ENCODE measurements at regions not wholly inside any gene's neighbourhood (a gene's known extent, or its start where the extent isn't known, plus 50 kb on each side); places are given as distances from the start of the nearest gene placed in this dataset.

- DNase-seq, result no peak
- Histone ChIP-seq H3K27me3 (ENCODE audit: control insufficient read depth in 1 of 2, insufficient read depth in 2 of 2, low read length in 1 of 2) (no peaks in the 10 kb centered on the region), H3K4me1 (ENCODE audit: control insufficient read depth in 1 of 2, insufficient read depth in 2 of 2, low read length in 2 of 2) (no peaks in the 10 kb centered on the region), H3K4me3 (ENCODE audit: low read length in 2 of 2) (no peak overlapping the region), H3K36me3 (ENCODE audit: control insufficient read depth in 1 of 2, insufficient read depth in 2 of 2, low read length in 1 of 2) (no peaks in the 10 kb centered on the region), H3K9me3 (ENCODE audit: control insufficient read depth, low read length) (peaks cover 2% of the 10 kb centered on the region), H3K27ac (ENCODE audit: low read depth in 1 of 2, low read length in 2 of 2) (no peak overlapping the region)
- no peak for ATAC-seq (ENCODE audit: low FRiP score)
- intact Hi-C loops (cut with DNase I), result no loop called here
- 89 to 98% methylated on average over 3 of the region's 3 CpGs for WGBS, 2 donors
Observed at GRCh38 chr14:53871011-53871410, 85.6 kb downstream of the BMP4 start.

GRCh38 chr14:53865711-53866110 lies 90.9 kb downstream of the BMP4 start:
- no peaks in the 10 kb centered on the region for H3K4me1 ChIP-seq (ENCODE audit: control insufficient read depth in 1 of 2, insufficient read depth in 2 of 2, low read length in 2 of 2)
- WGBS, 2 donors, result 58 to 60% methylated on average over 2 of the region's 2 CpGs
- H3K36me3 ChIP-seq (ENCODE audit: control insufficient read depth in 1 of 2, insufficient read depth in 2 of 2, low read length in 1 of 2), result no peaks in the 10 kb centered on the region
- ATAC-seq (ENCODE audit: low FRiP score) (no peak), DNase-seq (no peak)
- H3K9me3 ChIP-seq (ENCODE audit: control insufficient read depth, low read length), result no peaks in the 10 kb centered on the region
- no peak overlapping the region for H3K4me3 ChIP-seq (ENCODE audit: low read length in 2 of 2)
- H3K27ac ChIP-seq (ENCODE audit: low read depth in 1 of 2, low read length in 2 of 2), result no peak overlapping the region
- intact Hi-C loops (cut with DNase I), result no loop called here
- no peaks in the 10 kb centered on the region for H3K27me3 ChIP-seq (ENCODE audit: control insufficient read depth in 1 of 2, insufficient read depth in 2 of 2, low read length in 1 of 2)

DNA sequence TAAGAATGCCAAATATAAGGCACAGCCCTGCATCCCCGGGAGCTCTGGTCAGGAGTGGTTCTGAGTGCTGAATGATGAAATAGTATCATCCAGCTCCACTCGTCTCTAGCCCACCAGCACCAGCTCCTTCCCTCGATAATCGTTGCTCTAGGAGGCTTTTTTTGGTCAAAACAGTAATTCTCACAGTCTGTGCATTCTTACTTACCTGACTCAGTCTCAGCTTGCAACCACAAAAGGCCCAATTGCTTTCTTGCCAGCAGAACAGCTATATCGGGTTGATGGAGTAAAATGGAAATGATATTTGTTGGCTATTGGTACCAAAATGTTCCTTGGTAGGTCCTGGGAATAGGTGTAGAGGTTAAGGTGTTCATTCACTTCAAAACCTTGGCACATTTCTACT lies 94.8 kb downstream of the BMP4 start:
- Histone ChIP-seq H3K27me3 (ENCODE audit: control insufficient read depth in 1 of 2, insufficient read depth in 2 of 2, low read length in 1 of 2) (no peaks in the 10 kb centered on the region), H3K4me1 (ENCODE audit: control insufficient read depth in 1 of 2, insufficient read depth in 2 of 2, low read length in 2 of 2) (no peaks in the 10 kb centered on the region), H3K27ac (ENCODE audit: low read depth in 1 of 2, low read length in 2 of 2) (no peak overlapping the region), H3K36me3 (ENCODE audit: control insufficient read depth in 1 of 2, insufficient read depth in 2 of 2, low read length in 1 of 2) (no peaks in the 10 kb centered on the region), H3K9me3 (ENCODE audit: control insufficient read depth, low read length) (peaks cover 1% of the 10 kb centered on the region), H3K4me3 (ENCODE audit: low read length in 2 of 2) (no peak overlapping the region)
- WGBS, 2 donors, result 92 to 95% methylated on average over 5 of the region's 5 CpGs
- DNase-seq (no peak), ATAC-seq (ENCODE audit: low FRiP score) (no peak)
- intact Hi-C loops (cut with DNase I), result no loop called here

GRCh38 chr14:53858345-53858684 lies 98.3 kb downstream of the BMP4 start:
- Histone ChIP-seq H3K4me1 (ENCODE audit: control insufficient read depth in 1 of 2, insufficient read depth in 2 of 2, low read length in 2 of 2) (no peaks in the 10 kb centered on the region), H3K36me3 (ENCODE audit: control insufficient read depth in 1 of 2, insufficient read depth in 2 of 2, low read length in 1 of 2) (no peaks in the 10 kb centered on the region), H3K27me3 (ENCODE audit: control insufficient read depth in 1 of 2, insufficient read depth in 2 of 2, low read length in 1 of 2) (no peaks in the 10 kb centered on the region), H3K4me3 (ENCODE audit: low read length in 2 of 2) (no peak overlapping the region), H3K27ac (ENCODE audit: low read depth in 1 of 2, low read length in 2 of 2) (no peak overlapping the region), H3K9me3 (ENCODE audit: control insufficient read depth, low read length) (peaks cover 1% of the 10 kb centered on the region)
- intact Hi-C loops (cut with DNase I), result no loop called here
- ATAC-seq (ENCODE audit: low FRiP score) (no peak), DNase-seq (no peak)
- 89 to 90% methylated on average over 1 of the region's 1 CpG for WGBS, 2 donors

DNA sequence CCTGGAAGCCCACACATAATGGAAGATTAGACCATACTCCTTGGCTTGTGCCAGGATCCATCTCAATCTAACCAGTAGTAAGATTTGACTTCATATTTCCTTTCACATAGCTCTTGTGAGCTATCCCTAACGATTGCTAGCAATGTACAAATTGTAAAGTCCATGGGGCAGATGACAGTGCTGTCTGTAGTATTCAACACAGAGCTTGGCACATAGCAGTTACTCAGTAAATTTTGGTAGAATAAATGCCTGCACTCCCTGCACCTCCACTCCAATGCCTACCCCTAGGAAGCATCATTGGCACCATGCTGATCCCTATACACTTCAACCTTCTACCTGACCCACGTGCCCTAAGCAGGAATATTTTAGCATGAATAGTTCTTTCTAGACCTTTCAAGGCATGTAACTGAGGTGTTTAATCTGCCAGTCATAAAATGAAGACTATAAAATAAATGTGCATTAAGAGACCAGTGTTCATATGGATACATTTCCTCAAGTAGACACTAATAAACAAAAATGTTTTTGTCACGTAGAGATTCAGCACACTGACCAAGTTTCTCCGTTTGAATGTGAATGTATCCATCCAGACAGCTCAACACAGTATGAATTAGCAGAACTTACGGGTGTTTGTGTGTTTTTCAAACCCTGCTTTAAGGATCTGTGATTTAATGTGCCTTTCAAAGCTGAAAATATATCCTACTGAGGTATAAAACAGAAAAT lies 98.8 kb downstream of the BMP4 start:
- intact Hi-C loops (cut with DNase I), result no loop called here
- H3K36me3 ChIP-seq (ENCODE audit: control insufficient read depth in 1 of 2, insufficient read depth in 2 of 2, low read length in 1 of 2), result no peaks in the 10 kb centered on the region
- ATAC-seq (ENCODE audit: low FRiP score) (no peak), DNase-seq (no peak)
- H3K4me3 ChIP-seq (ENCODE audit: low read length in 2 of 2), result no peak overlapping the region
- H3K4me1 ChIP-seq (ENCODE audit: control insufficient read depth in 1 of 2, insufficient read depth in 2 of 2, low read length in 2 of 2), result no peaks in the 10 kb centered on the region
- H3K27me3 ChIP-seq (ENCODE audit: control insufficient read depth in 1 of 2, insufficient read depth in 2 of 2, low read length in 1 of 2), result no peaks in the 10 kb centered on the region
- H3K9me3 ChIP-seq (ENCODE audit: control insufficient read depth, low read length), result peaks cover 1% of the 10 kb centered on the region
- WGBS, 2 donors, result 85 to 88% methylated on average over 5 of the region's 5 CpGs
- no peak overlapping the region for H3K27ac ChIP-seq (ENCODE audit: low read depth in 1 of 2, low read length in 2 of 2)

DNA sequence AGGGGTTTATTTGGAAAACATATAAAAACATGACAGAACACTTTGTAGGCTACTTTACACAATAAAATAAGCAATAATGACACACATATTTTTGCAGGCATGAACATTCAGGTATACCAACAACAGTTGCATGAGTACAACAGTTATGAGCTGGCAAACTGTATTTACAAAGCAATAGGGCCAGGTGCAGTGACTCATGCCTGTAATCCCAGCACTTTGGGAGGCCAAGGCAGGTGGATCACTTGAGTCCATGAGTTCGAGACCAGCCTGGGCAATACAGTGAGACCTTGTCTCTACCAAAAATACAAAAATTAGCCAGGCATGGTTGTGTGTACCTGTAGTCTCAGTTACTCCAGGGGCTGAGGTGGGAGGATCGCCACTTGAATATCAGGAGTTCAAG lies 101.1 kb downstream of the BMP4 start:
- H3K27ac ChIP-seq (ENCODE audit: low read depth in 1 of 2, low read length in 2 of 2), result no peak overlapping the region
- H3K4me1 ChIP-seq (ENCODE audit: control insufficient read depth in 1 of 2, insufficient read depth in 2 of 2, low read length in 2 of 2), result peaks cover 0 to 3% of the 10 kb centered on the region in 2 donors
- peaks cover 1% of the 10 kb centered on the region for H3K9me3 ChIP-seq (ENCODE audit: control insufficient read depth, low read length)
- WGBS, 2 donors, result 48% methylated on average over 2 of the region's 2 CpGs
- DNase-seq (no peak), ATAC-seq (ENCODE audit: low FRiP score) (no peak)
- no peak overlapping the region for H3K4me3 ChIP-seq (ENCODE audit: low read length in 2 of 2)
- no peaks in the 10 kb centered on the region for H3K36me3 ChIP-seq (ENCODE audit: control insufficient read depth in 1 of 2, insufficient read depth in 2 of 2, low read length in 1 of 2)
- intact Hi-C loops (cut with DNase I), result no loop called here
- no peaks in the 10 kb centered on the region for H3K27me3 ChIP-seq (ENCODE audit: control insufficient read depth in 1 of 2, insufficient read depth in 2 of 2, low read length in 1 of 2)

- DNase-seq, result no peak
- Histone ChIP-seq H3K36me3 (ENCODE audit: control insufficient read depth in 1 of 2, insufficient read depth in 2 of 2, low read length in 1 of 2) (no peaks in the 10 kb centered on the region), H3K27me3 (ENCODE audit: control insufficient read depth in 1 of 2, insufficient read depth in 2 of 2, low read length in 1 of 2) (no peaks in the 10 kb centered on the region), H3K27ac (ENCODE audit: low read depth in 1 of 2, low read length in 2 of 2) (no peak overlapping the region), H3K4me3 (ENCODE audit: low read length in 2 of 2) (no peak overlapping the region), H3K9me3 (ENCODE audit: control insufficient read depth, low read length) (peaks cover 1% of the 10 kb centered on the region), H3K4me1 (ENCODE audit: control insufficient read depth in 1 of 2, insufficient read depth in 2 of 2, low read length in 2 of 2) (peaks cover 0 to 3% of the 10 kb centered on the region in 2 donors)
- no peak for ATAC-seq (ENCODE audit: low FRiP score)
- intact Hi-C loops (cut with DNase I), result no loop called here
Observed at GRCh38 chr14:53855127-53855526, 101.5 kb downstream of the BMP4 start.

DNA sequence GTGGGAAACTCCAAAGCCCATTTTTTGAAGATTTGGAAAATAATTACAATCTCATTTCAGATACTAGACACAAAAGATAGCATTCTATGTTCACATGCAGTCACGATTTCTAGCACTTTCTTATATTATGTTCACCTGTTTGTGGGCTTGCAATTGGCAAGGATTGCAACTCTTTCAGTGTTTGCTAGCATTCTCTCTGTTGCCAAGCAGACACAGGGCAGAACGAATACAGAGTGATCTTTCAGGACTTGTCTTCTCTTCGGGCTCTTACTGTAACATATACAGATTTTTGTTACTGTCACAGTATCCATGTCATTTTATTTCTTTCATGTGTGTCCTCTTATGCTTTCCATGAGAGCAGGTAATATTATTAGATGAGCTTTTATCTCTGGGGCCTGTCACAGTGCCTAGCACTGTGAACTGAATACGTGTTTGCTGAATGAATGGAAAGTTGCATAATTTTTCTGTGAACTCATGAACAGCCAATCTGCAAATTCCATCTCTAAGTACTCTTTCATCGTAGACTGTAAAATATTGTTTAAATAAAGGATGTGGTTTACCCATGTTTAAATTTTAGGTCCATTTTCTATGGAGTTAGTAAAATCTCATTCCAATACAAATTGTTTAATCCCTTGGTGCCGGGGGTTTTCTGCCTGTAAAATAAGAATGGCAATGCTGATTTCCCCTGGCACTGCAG lies 105.1 kb downstream of the BMP4 start:
- Histone ChIP-seq H3K9me3 (ENCODE audit: control insufficient read depth, low read length) (no peaks in the 10 kb centered on the region), H3K27me3 (ENCODE audit: control insufficient read depth in 1 of 2, insufficient read depth in 2 of 2, low read length in 1 of 2) (no peaks in the 10 kb centered on the region), H3K4me1 (ENCODE audit: control insufficient read depth in 1 of 2, insufficient read depth in 2 of 2, low read length in 2 of 2) (peaks cover 0 to 3% of the 10 kb centered on the region in 2 donors), H3K27ac (ENCODE audit: low read depth in 1 of 2, low read length in 2 of 2) (no peak overlapping the region), H3K36me3 (ENCODE audit: control insufficient read depth in 1 of 2, insufficient read depth in 2 of 2, low read length in 1 of 2) (no peaks in the 10 kb centered on the region), H3K4me3 (ENCODE audit: low read length in 2 of 2) (no peak overlapping the region)
- DNase-seq (no peak), ATAC-seq (ENCODE audit: low FRiP score) (no peak)
- 38 to 43% methylated on average over 6 of the region's 6 CpGs for WGBS, 2 donors
- intact Hi-C loops (cut with DNase I), result no loop called here

GRCh38 chr14:53850714-53851296 lies 105.8 kb downstream of the BMP4 start:
- DNase-seq, result no peak
- Histone ChIP-seq H3K36me3 (ENCODE audit: control insufficient read depth in 1 of 2, insufficient read depth in 2 of 2, low read length in 1 of 2) (no peaks in the 10 kb centered on the region), H3K4me3 (ENCODE audit: low read length in 2 of 2) (no peak overlapping the region), H3K9me3 (ENCODE audit: control insufficient read depth, low read length) (no peaks in the 10 kb centered on the region), H3K27me3 (ENCODE audit: control insufficient read depth in 1 of 2, insufficient read depth in 2 of 2, low read length in 1 of 2) (no peaks in the 10 kb centered on the region), H3K4me1 (ENCODE audit: control insufficient read depth in 1 of 2, insufficient read depth in 2 of 2, low read length in 2 of 2) (peaks cover 0 to 3% of the 10 kb centered on the region in 2 donors), H3K27ac (ENCODE audit: low read depth in 1 of 2, low read length in 2 of 2) (no peak overlapping the region)
- 10 to 18% methylated on average over 4 of the region's 4 CpGs for WGBS, 2 donors
- no peak for ATAC-seq (ENCODE audit: low FRiP score)
- intact Hi-C loops (cut with DNase I), result no loop called here

Data from aorta (tissue), 5 donors.